ENCODE measurements at regions not wholly inside any gene's neighbourhood (a gene's known extent, or its start where the extent isn't known, plus 50 kb on each side); places are given as distances from the start of the nearest gene placed in this dataset.
"Not testable (repeated sequence)": the region's sequence is repeated elsewhere in the genome, so short reads cannot be mapped to it uniquely, and the experiment has no call there.

- DNase-seq: not testable (repeated sequence)
Measured at GRCh38 chr3:181925841-181926240, 214.1 kb downstream of the SOX2 start.

- no peak for DNase-seq
Measured at GRCh38 chr3:181929501-181929900, 217.8 kb downstream of the SOX2 start.

- DNase-seq: no peak
Measured at GRCh38 chr3:181930105-181930504, 218.4 kb downstream of the SOX2 start.

- DNase-seq: no peak
Measured at GRCh38 chr3:181932039-181932438, 220.3 kb downstream of the SOX2 start.

- DNase-seq: no peak
Measured at GRCh38 chr3:181933052-181933618, 221.4 kb downstream of the SOX2 start.

GRCh38 chr3:181935915-181936314, 224.2 kb downstream of the SOX2 start:
- no peak for DNase-seq

GRCh38 chr3:181936774-181937173, 225.0 kb downstream of the SOX2 start:
- no peak for DNase-seq

GRCh38 chr3:181938580-181938979, 226.9 kb downstream of the SOX2 start:
- not testable (repeated sequence) for DNase-seq

- no peak for DNase-seq
Measured at GRCh38 chr3:181940703-181941102, 229.0 kb downstream of the SOX2 start.

GRCh38 chr3:181941250-181941649, 229.5 kb downstream of the SOX2 start:
- no peak for DNase-seq

- no peak for DNase-seq
Measured at GRCh38 chr3:181943285-181943684, 231.6 kb downstream of the SOX2 start.

- DNase-seq: no peak
Measured at GRCh38 chr3:181947606-181948005, 235.9 kb downstream of the SOX2 start.

- no peak for DNase-seq
Measured at GRCh38 chr3:181948286-181948685, 236.6 kb downstream of the SOX2 start.

GRCh38 chr3:181952221-181952620, 240.5 kb downstream of the SOX2 start:
- DNase-seq: no peak

GRCh38 chr3:181952929-181953328, 241.2 kb downstream of the SOX2 start:
- no peak for DNase-seq

GRCh38 chr3:181955566-181955965, 243.8 kb downstream of the SOX2 start:
- no peak for DNase-seq

- no peak for DNase-seq
Measured at GRCh38 chr3:181956122-181956521, 244.4 kb downstream of the SOX2 start.

GRCh38 chr3:181966393-181966792, 254.7 kb downstream of the SOX2 start:
- DNase-seq: no peak

GRCh38 chr3:181969925-181970324, 258.2 kb downstream of the SOX2 start:
- no peak for DNase-seq

- DNase-seq: no peak
Measured at GRCh38 chr3:181971424-181971823, 259.7 kb downstream of the SOX2 start.

GRCh38 chr3:181974198-181974597, 262.5 kb downstream of the SOX2 start:
- no peak for DNase-seq

GRCh38 chr3:181976526-181976925, 264.8 kb downstream of the SOX2 start:
- no peak for DNase-seq

GRCh38 chr3:181985386-181985785, 273.7 kb downstream of the SOX2 start:
- DNase-seq: no peak

GRCh38 chr3:181987736-181988135, 276.0 kb downstream of the SOX2 start:
- DNase-seq: no peak

- DNase-seq: no peak
Measured at GRCh38 chr3:181998828-181999227, 287.1 kb downstream of the SOX2 start.

GRCh38 chr3:181999314-181999713, 287.6 kb downstream of the SOX2 start:
- DNase-seq: no peak

Data from effector CD4-positive, alpha-beta T cell (primary cell).